HEK293T (cell line): ENCODE measurements at regions not wholly inside any gene's neighbourhood (a gene's known extent, or its start where the extent isn't known, plus 50 kb on each side); places are given as distances from the start of the nearest gene placed in this dataset.

Source experiments
- CTCF ChIA-PET: fragments of 350-600 bp; formaldehyde crosslinking; extraction: SDS; loops from one replicate; lab custom pipeline; 2021; ENCODE audit warnings: antibody characterized with exemption, inconsistent platforms; lab: Yijun Ruan, JAX
- POLR2A ChIA-PET: fragments of 350-600 bp; formaldehyde crosslinking; extraction: SDS; loops from one replicate; lab custom pipeline; 2020; ENCODE audit warnings: antibody characterized with exemption, inconsistent platforms; lab: Yijun Ruan, JAX
- DNase-seq: peaks from one replicate; pipeline ENCODE4 v3.0.0; 2012; ENCODE audit warnings: mixed read lengths; ENCODE audit errors: extremely low spot score
- ARNT ChIP-seq: fragments of 450-650 bp; IDR thresholded peaks from 2 replicates; pipeline ENCODE4 v1.6.1; 2017; ENCODE audit warnings: mild to moderate bottlenecking
- BHLHE40 ChIP-seq: fragments of 450-650 bp; IDR thresholded peaks from 2 replicates; pipeline ENCODE4 v1.6.1; 2016; ENCODE audit warnings: mild to moderate bottlenecking, moderate library complexity, borderline replicate concordance
- CTBP1 ChIP-seq: fragments of 450-650 bp; IDR thresholded peaks from 2 replicates; pipeline ENCODE4 v1.6.1; 2016; ENCODE audit warnings: borderline replicate concordance
- ELF4 ChIP-seq: fragments of 450-650 bp; IDR thresholded peaks from 2 replicates; pipeline ENCODE4 v1.6.1; 2017; ENCODE audit warnings: antibody characterized with exemption
- FOXA1 ChIP-seq: fragments of 450-650 bp; IDR thresholded peaks from 2 replicates; pipeline ENCODE4 v1.6.1; 2016; ENCODE audit warnings: mild to moderate bottlenecking
- FOXK2 ChIP-seq: fragments of 450-650 bp; IDR thresholded peaks from 2 replicates; pipeline ENCODE4 v1.6.1; 2016; ENCODE audit warnings: mild to moderate bottlenecking
- FOXM1 ChIP-seq: fragments of 450-650 bp; IDR thresholded peaks from 2 replicates; pipeline ENCODE4 v1.6.1; 2017; ENCODE audit warnings: mild to moderate bottlenecking, borderline replicate concordance
- HDGF ChIP-seq: fragments of 450-650 bp; IDR thresholded peaks from 2 replicates; pipeline ENCODE4 v1.6.1; 2017; ENCODE audit warnings: antibody characterized with exemption, borderline replicate concordance
- L3MBTL2 ChIP-seq: fragments of 450-650 bp; conservative IDR thresholded peaks from 2 replicates; pipeline ENCODE4 v1.6.1; 2016; ENCODE audit warnings: mild to moderate bottlenecking
- LEF1 ChIP-seq: fragments of 450-650 bp; IDR thresholded peaks from 2 replicates; pipeline ENCODE4 v1.6.1; 2017; ENCODE audit warnings: mild to moderate bottlenecking, borderline replicate concordance
- NFRKB ChIP-seq: fragments of 450-650 bp; IDR thresholded peaks from 2 replicates; pipeline ENCODE4 v1.6.1; 2016; ENCODE audit warnings: mild to moderate bottlenecking, moderate library complexity
- SP1 ChIP-seq: fragments of 450-650 bp; IDR thresholded peaks from 2 replicates; pipeline ENCODE4 v1.6.1; 2017
- SUZ12 ChIP-seq: fragments of 450-650 bp; IDR thresholded peaks from 2 replicates; pipeline ENCODE4 v1.6.1; 2016; ENCODE audit warnings: mild to moderate bottlenecking
- TARDBP ChIP-seq: fragments of 450-650 bp; IDR thresholded peaks from 2 replicates; pipeline ENCODE4 v1.6.1; 2016
- ZNF384 ChIP-seq: fragments of 450-650 bp; IDR thresholded peaks from 2 replicates; pipeline ENCODE4 v1.6.1; 2016
- TF ChIP-seq, protein P1 (sequence below): fragments of 450-650 bp; IDR thresholded peaks from 2 replicates; pipeline ENCODE4 v1.6.1; 2016

DNA sequence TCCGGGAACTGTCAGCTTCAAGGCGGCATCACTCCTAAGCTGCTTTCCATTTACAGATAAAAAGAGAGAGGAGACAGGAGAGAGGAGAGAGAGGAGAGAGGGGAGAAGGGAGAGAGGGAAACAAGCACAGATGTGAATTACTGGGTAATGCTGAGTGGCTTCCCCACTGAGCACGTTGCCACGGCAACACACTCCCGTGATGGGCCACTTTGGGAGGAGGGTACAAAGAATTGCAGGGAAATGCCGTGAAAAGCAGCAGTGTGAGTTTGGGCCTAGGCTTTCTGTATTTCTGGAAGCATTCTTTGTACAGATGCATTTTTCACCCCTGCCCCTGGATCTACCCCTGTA is 128.0 kb upstream of the IRF2BP2 start:
- CTCF ChIA-PET: interaction anchor here (0.6 kb wide), 1 partner anchor 429 kb away, joined by 4 read pairs; no protein-coding TSS in a partner anchor
- POLR2A ChIA-PET: interaction anchor here (1.0 to 3.3 kb wide), 2 partner anchors 11 to 14 kb away, joined by 3 to 12 read pairs; no protein-coding TSS in a partner anchor
- no peak for DNase-seq

DNA sequence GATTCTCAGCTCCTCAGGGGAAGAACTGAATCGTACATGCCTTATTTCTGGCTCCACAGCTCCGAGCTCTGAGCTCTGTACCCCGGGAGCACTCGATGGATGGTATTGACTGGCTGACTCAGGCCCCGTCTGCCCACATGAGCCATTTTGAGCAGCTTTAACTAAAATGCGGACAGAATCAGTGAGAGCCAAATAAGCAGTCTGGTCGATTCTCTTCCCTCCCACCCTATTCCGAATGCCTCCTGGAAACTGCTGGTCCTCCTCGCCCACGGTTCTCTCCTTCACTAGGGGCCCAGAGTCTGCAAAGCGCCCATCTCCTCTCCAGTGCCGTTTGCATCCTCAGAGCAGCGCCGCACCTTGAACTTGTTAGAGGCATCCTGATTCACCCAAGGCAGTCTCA is 125.9 kb upstream of the IRF2BP2 start:
- CTCF ChIA-PET: interaction anchor here (1.3 to 1.5 kb wide), 3 partner anchors 11 to 140 kb away, joined by 3 to 4 read pairs (median 4); no protein-coding TSS in a partner anchor
- POLR2A ChIA-PET: interaction anchor here (0.7 to 1.6 kb wide), 7 partner anchors 8 to 150 kb away, joined by 3 to 5 read pairs (median 4); partner anchors contain the start of gene IRF2BP2
- TF ChIP-seq ZNF384 (no peak), L3MBTL2 (no peak), SP1 (no peak), NFRKB (no peak), HDGF (no peak), TARDBP (no peak), BHLHE40 (no peak), LEF1 (no peak), FOXA1 (no peak), SUZ12 (no peak), CTBP1 (no peak), ELF4 (no peak)
- TF ChIP-seq, protein P1, sequence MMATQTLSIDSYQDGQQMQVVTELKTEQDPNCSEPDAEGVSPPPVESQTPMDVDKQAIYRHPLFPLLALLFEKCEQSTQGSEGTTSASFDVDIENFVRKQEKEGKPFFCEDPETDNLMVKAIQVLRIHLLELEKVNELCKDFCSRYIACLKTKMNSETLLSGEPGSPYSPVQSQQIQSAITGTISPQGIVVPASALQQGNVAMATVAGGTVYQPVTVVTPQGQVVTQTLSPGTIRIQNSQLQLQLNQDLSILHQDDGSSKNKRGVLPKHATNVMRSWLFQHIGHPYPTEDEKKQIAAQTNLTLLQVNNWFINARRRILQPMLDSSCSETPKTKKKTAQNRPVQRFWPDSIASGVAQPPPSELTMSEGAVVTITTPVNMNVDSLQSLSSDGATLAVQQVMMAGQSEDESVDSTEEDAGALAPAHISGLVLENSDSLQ: no peak
- no peak for DNase-seq

More for the DNA sequence above, 128.0 kb upstream of the IRF2BP2 start:
- TF ChIP-seq CTBP1 (no peak), SUZ12 (no peak), FOXM1 (no peak)

DNA sequence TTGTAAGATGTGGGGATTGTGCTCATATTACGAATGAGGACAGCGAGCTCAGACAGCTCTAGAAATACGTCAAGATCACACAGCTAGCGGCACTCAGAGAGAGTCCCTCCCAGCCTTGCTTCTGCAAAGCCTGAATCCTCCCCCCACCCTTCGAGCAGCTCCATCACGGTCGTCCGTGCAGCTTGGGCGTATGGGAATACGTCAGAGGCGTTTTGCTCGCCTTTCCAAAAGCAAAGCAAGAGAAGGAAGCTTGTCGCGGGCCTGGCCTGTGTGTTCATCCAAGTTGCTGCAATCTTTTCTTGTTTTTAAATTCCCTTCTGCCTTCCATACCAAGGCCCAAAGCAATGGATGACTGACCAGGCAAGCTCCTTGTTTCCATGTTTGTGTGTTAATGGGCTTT is 125.5 kb upstream of the IRF2BP2 start:
- CTCF ChIA-PET: interaction anchor here (1.3 to 1.5 kb wide), 3 partner anchors 11 to 141 kb away, joined by 3 to 4 read pairs (median 4); no protein-coding TSS in a partner anchor
- TF ChIP-seq TARDBP: no peak
- no peak for TF ChIP-seq BHLHE40
- TF ChIP-seq, protein P1: no peak
- TF ChIP-seq HDGF: no peak
- no peak for TF ChIP-seq ZNF384
- TF ChIP-seq CTBP1: no peak
- no peak for TF ChIP-seq L3MBTL2
- TF ChIP-seq ARNT: no peak
- TF ChIP-seq SUZ12: no peak
- no peak for TF ChIP-seq ELF4
- no peak for TF ChIP-seq NFRKB
- TF ChIP-seq LEF1: no peak
- no peak for TF ChIP-seq FOXA1
- no peak for TF ChIP-seq SP1
- no peak for DNase-seq
- POLR2A ChIA-PET: interaction anchor here (0.7 to 1.6 kb wide), 7 partner anchors 9 to 150 kb away, joined by 3 to 5 read pairs (median 4); partner anchors contain the start of gene IRF2BP2

DNA sequence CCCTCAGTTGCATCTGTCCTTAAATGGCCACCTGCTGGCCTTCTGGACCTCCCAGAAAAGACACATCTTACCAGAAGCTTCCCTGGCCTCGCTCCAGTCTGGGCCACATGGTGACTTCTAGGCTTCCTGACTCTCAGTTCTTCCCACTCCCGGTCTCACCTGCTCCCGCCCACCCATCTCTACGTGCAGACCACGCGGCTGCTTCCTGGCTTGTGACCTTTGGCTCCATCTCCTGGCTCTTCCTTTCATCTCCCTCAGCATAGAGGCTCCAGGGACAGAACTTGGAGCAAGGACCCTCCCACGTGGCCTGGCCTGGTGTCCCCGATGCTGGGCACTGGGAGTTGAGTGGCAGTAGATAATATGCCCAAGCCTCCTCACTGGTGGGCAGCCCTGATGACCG is 124.9 kb upstream of the IRF2BP2 start:
- no peak for TF ChIP-seq NFRKB
- TF ChIP-seq SUZ12: no peak
- TF ChIP-seq HDGF: no peak
- no peak for TF ChIP-seq ZNF384
- TF ChIP-seq, protein P1: no peak
- TF ChIP-seq FOXM1: no peak
- TF ChIP-seq L3MBTL2: no peak; the same call in 1 of the 2 replicates
- ChIA-PET CTCF (interaction anchor here (1.3 to 1.5 kb wide), 3 partner anchors 10 to 141 kb away, joined by 3 to 4 read pairs (median 4); no protein-coding TSS in a partner anchor), POLR2A (interaction anchor here (1.0 to 1.6 kb wide), 6 partner anchors 10 to 134 kb away, joined by 3 to 5 read pairs (median 4); partner anchors contain the start of gene IRF2BP2)
- DNase-seq: no peak

DNA sequence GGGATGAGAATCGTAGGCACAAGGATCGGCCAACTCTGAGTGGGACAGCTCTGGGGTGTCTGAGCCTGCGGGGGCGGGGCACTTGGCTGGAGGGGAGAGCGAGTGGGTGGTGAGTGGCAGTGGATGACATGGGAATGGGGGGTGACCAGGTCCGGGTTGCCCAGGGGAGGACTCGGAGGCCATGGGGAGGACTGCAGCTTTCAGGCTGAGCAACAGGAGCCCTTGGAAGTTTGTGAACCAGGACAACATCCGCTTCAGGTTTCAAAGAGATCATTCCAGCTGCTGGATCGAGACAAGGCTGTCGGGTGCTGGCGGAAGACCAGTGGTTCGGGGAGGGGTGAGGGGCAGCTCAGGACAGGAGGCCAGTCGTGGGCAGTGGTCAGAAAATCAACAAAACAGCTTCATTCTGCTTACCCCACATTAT is 124.4 kb upstream of the IRF2BP2 start:
- ChIA-PET POLR2A (interaction anchor here (1.6 kb wide), 1 partner anchor 124 kb away, joined by 4 read pairs; the partner anchor contains the start of gene IRF2BP2), CTCF (interaction anchor here (1.1 to 1.3 kb wide), 2 partner anchors 10 to 142 kb away, joined by 3 read pairs; no protein-coding TSS in a partner anchor)
- no peak for TF ChIP-seq SP1
- no peak for TF ChIP-seq L3MBTL2
- no peak for TF ChIP-seq ELF4
- no peak for TF ChIP-seq LEF1
- no peak for TF ChIP-seq FOXM1
- TF ChIP-seq BHLHE40: no peak
- no peak for TF ChIP-seq ZNF384
- TF ChIP-seq FOXA1: no peak
- no peak for TF ChIP-seq CTBP1
- no peak for TF ChIP-seq NFRKB
- TF ChIP-seq ARNT: no peak
- TF ChIP-seq TARDBP: no peak
- TF ChIP-seq HDGF: no peak
- no peak for TF ChIP-seq FOXK2
- no peak for TF ChIP-seq SUZ12
- TF ChIP-seq, protein P1: no peak
- no peak for DNase-seq

DNA sequence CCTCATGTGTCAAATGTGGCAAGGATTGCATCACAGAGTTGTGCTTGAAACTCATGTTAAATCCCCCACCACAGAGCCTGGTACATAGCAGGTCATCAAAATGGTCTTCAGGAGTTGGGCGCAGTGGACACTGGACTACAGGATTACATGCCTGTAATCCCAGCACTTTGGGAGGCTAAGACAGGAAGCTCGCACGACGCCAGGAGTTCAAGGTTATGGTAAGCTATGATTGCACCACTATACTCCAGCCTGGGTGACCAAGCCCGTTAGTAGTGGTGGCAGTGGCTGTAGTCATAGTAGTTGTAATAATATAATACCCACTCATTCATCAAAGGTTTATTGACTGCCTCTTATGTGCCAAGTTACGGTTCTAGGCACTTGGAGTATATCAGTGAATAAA is 123.4 kb upstream of the IRF2BP2 start:
- ChIA-PET POLR2A (interaction anchor here (1.1 kb wide), 1 partner anchor 10 kb away, joined by 3 read pairs; no protein-coding TSS in a partner anchor), CTCF (interaction anchor here (0.6 to 1.1 kb wide), 4 partner anchors 11 to 128 kb away, joined by 3 read pairs; no protein-coding TSS in a partner anchor)
- TF ChIP-seq SUZ12 (no peak), HDGF (no peak)

More for the DNA sequence above, 123.4 kb upstream of the IRF2BP2 start:
- no peak for DNase-seq
